Esophagus squamous epithelium (tissue), 5 donors: ENCODE measurements at regions not wholly inside any gene's neighbourhood (a gene's known extent, or its start where the extent isn't known, plus 50 kb on each side); places are given as distances from the start of the nearest gene placed in this dataset.

ENCODE experiments used
- DNase-seq: peaks from one replicate; lab custom pipeline; 2025; lab: John Stamatoyannopoulos, UW
- H3K27ac ChIP-seq, 4 donors: fragments of 200-600 bp; sonication (generic); one replicate each; pipeline ENCODE4 v1.5.1; 2016 to 2019; ENCODE audit warnings: mild to moderate bottlenecking in 1 of 4
- H3K27me3 ChIP-seq, 4 donors: fragments of 200-600 bp; sonication (generic); 1 replicate in 3 of 4; 2 replicates in 1 of 4; pipeline versions ENCODE4 v1.5.1 to v1.6.0; 2017 to 2021; ENCODE audit warnings: antibody characterized with exemption in 1 of 4
- H3K36me3 ChIP-seq, 3 donors: fragments of 200-600 bp; sonication (generic); one replicate each; pipeline ENCODE4 v1.5.1; 2016 to 2019
- H3K4me1 ChIP-seq, 3 donors: fragments of 200-600 bp; sonication (generic); one replicate each; pipeline ENCODE4 v1.5.1; 2017 to 2019
- H3K4me3 ChIP-seq, 4 donors: fragments of 200-600 bp; sonication (generic); 1 replicate in 3 of 4; 2 replicates in 1 of 4; pipeline ENCODE4 v1.5.1; 2016 to 2019; ENCODE audit warnings: mild to moderate bottlenecking in 2 of 4, moderate library complexity in 1 of 4
- H3K9me3 ChIP-seq, 3 donors: fragments of 200-600 bp; sonication (generic); one replicate each; pipeline ENCODE4 v1.5.1; 2016 to 2019
- CTCF ChIP-seq, 6 experiments: fragments of 450-650 bp in 4 of 6; fragments of 200-600 bp in 2 of 6; sonication (generic) in 2 of 6; IDR thresholded peaks; one replicate each; pipeline ENCODE4 v1.5.1; 2016 to 2019; ENCODE audit warnings: antibody characterized with exemption in 6 of 6, mild to moderate bottlenecking in 4 of 6, moderate library complexity in 4 of 6
- POLR2A ChIP-seq, 4 donors: fragments of 450-650 bp; IDR thresholded peaks; one replicate each; pipeline ENCODE4 v1.6.1; 2017; ENCODE audit warnings: antibody characterized with exemption in 4 of 4, mild to moderate bottlenecking in 4 of 4, moderate library complexity in 3 of 4
- WGBS, 2 donors: methylation state at CpG; one replicate each; pipeline ENCODE4 v1.1.5; 2018; 5-methylcytosine and 5-hydroxymethylcytosine counted together
- intact Hi-C: fragments of 100-400 bp; cut with DNase I; formaldehyde crosslinking; loops from one replicate; pipeline ENCODE4 v1.15.0; 2022
- donor health status: DM: yes; HTN: yes; CAD: no.

DNA sequence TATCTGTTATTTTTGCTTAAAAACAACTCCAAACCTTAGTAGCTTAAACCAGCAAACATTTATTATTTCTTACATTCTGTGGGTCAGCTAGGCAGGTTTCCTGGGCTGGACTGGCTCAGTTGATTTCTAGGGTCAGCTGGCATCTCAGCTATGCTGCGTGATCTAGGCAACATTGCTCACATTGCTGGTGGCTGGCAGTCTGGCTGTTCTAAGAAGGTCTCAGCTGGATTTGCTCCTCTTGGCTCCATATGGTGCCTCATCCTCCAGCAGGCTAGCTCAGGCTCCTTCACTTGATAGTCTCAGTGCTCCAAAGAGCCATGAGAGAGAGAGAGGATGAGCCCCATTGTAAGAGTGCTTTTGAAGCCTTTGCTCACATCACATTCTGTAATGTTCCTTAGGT is 470.6 kb upstream of the CDH5 start:
- intact Hi-C loops = no loop called here
- WGBS, 2 donors = 100% methylated on average over 1 of the region's 1 CpG
- H3K4me3 ChIP-seq = no peak overlapping the region
- H3K27me3 ChIP-seq = no peaks in the 10 kb centered on the region
- H3K4me1 ChIP-seq = no peaks in the 10 kb centered on the region
- no peak overlapping the region for H3K27ac ChIP-seq
- TF ChIP-seq POLR2A (IDR thresholded peaks at IDR 0.05) = no peak
- TF ChIP-seq CTCF (IDR thresholded peaks at IDR 0.05) = no peak
- H3K36me3 ChIP-seq = no peaks in the 10 kb centered on the region
- no peaks in the 10 kb centered on the region for H3K9me3 ChIP-seq
- no peak for DNase-seq

DNA sequence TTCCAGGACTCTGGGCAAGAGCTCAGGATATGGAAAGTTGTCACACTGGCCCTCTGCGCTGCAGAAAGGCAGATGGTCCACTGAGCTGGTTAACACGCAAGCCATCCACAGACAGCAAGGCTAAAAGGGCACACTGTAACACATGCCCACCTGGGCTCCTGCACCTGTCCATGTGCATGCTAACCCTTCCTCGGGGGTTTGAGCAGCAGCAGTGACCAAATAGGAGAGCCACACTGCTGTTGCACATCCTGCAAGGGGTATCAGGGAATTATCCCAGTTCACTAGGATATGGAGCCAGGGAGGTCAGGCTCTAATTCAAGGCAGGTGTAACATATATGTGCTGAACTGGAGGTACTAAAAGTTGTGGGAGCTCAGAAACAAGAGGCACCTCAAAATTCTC is 471.0 kb upstream of the CDH5 start:
- Histone ChIP-seq H3K27me3 (no peaks in the 10 kb centered on the region), H3K9me3 (no peaks in the 10 kb centered on the region), H3K36me3 (no peaks in the 10 kb centered on the region), H3K27ac (no peak overlapping the region), H3K4me1 (no peaks in the 10 kb centered on the region), H3K4me3 (no peak overlapping the region)
- no peak for DNase-seq
- 46 to 60% methylated on average over 1 to 2 of the region's 3 CpGs for WGBS, 2 donors
- TF ChIP-seq POLR2A (IDR thresholded peaks at IDR 0.05) (no peak), CTCF (IDR thresholded peaks at IDR 0.05) (no peak)
- intact Hi-C loops = no loop called here

GRCh38 chr16:65890203-65890602 is 476.3 kb upstream of the CDH5 start:
- TF ChIP-seq CTCF (IDR thresholded peaks at IDR 0.05) (no peak), POLR2A (IDR thresholded peaks at IDR 0.05) (no peak)
- intact Hi-C loops = no loop called here
- DNase-seq = no peak
- H3K4me3 ChIP-seq = no peak overlapping the region
- H3K36me3 ChIP-seq = no peaks in the 10 kb centered on the region
- peaks cover 0 to 21% (median 0%) of the 10 kb centered on the region in 3 donors for H3K4me1 ChIP-seq
- H3K27me3 ChIP-seq = no peaks in the 10 kb centered on the region
- peak overlapping the region in 1 of 4 donors; percentile 17 for H3K27ac ChIP-seq
- H3K9me3 ChIP-seq = no peaks in the 10 kb centered on the region
- 88 to 92% methylated on average over 4 of the region's 4 CpGs for WGBS, 2 donors

GRCh38 chr16:65889533-65889966 is 476.9 kb upstream of the CDH5 start:
- no peaks in the 10 kb centered on the region for H3K9me3 ChIP-seq
- no peak for DNase-seq
- WGBS, 2 donors = 40 to 64% methylated on average over 1 to 3 of the region's 4 CpGs

DNA sequence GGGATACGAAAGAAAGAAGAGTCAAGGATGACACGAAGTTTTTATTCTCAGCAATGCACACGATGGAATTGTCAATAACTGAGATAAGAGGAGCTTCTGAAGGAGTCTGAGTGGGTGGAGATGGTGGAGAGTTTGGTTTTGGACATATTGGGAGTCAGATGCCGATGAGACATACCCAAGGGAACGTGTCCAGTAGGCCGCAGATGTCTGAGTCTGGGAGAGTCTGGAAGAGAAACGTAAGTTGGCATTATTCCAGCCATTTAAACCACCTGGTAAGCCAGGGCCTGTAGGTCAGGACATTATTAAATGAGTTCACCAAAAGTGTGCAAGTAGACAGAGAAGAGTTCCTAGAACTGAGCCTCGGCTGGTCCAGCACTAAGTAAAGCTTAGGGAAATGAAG is 478.3 kb upstream of the CDH5 start:
- WGBS, 2 donors = 77 to 79% methylated on average over 8 of the region's 8 CpGs
- Histone ChIP-seq H3K27me3 (no peaks in the 10 kb centered on the region), H3K27ac (no peak overlapping the region), H3K4me1 (peaks cover 0 to 21% (median 0%) of the 10 kb centered on the region in 3 donors), H3K4me3 (no peak overlapping the region), H3K36me3 (no peaks in the 10 kb centered on the region), H3K9me3 (no peaks in the 10 kb centered on the region)
- DNase-seq = no peak
- TF ChIP-seq POLR2A (IDR thresholded peaks at IDR 0.05) = no peak
- no peak for TF ChIP-seq CTCF (IDR thresholded peaks at IDR 0.05)
- intact Hi-C loops = no loop called here

More at GRCh38 chr16:65889533-65889966, 476.9 kb upstream of the CDH5 start:
- Histone ChIP-seq H3K27ac (peak overlapping the region in 1 of 4 donors; percentile 17), H3K36me3 (no peaks in the 10 kb centered on the region), H3K4me1 (peaks cover 0 to 21% (median 0%) of the 10 kb centered on the region in 3 donors), H3K27me3 (no peaks in the 10 kb centered on the region), H3K4me3 (no peak overlapping the region)
- TF ChIP-seq CTCF (IDR thresholded peaks at IDR 0.05) (no peak), POLR2A (IDR thresholded peaks at IDR 0.05) (no peak)
- intact Hi-C loops = no loop called here
